ENCODE measurements at regions not wholly inside any gene's neighbourhood (a gene's known extent, or its start where the extent isn't known, plus 50 kb on each side); places are given as distances from the start of the nearest gene placed in this dataset.

DNA sequence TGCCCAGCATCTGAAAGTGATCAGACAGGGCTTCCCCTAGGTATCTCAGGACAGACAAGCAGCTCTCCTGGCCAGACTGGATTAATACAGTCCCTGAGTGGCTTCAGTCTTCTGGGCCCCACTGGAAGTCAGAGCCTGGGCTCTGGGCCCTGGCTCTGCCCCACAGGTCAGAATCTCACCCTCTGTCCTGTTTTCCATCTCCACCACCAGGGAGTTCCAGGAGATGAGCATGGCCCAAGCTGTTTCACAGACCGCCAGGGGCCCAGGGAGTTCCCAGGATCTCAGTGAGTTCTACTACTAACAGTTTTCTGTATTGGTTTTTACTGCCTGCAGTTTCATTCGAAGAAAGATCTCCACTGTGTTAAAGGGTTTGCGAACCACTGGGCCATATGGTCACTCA is 131.5 kb downstream of the MEX3B start (continued):
- TF ChIP-seq RELA (CRISPR knock-in tag; IDR thresholded peaks at IDR 0.05; ENCODE audit: borderline replicate concordance), result no peak
- TF ChIP-seq FOXK1 (CRISPR knock-in tag; IDR thresholded peaks at IDR 0.05), result no peak
- TF ChIP-seq ESRRA (CRISPR knock-in tag; IDR thresholded peaks at IDR 0.05; ENCODE audit: borderline replicate concordance), result no peak
- no peak for TF ChIP-seq TP53 (CRISPR knock-in tag; IDR thresholded peaks at IDR 0.05)
- TF ChIP-seq, protein P1, sequence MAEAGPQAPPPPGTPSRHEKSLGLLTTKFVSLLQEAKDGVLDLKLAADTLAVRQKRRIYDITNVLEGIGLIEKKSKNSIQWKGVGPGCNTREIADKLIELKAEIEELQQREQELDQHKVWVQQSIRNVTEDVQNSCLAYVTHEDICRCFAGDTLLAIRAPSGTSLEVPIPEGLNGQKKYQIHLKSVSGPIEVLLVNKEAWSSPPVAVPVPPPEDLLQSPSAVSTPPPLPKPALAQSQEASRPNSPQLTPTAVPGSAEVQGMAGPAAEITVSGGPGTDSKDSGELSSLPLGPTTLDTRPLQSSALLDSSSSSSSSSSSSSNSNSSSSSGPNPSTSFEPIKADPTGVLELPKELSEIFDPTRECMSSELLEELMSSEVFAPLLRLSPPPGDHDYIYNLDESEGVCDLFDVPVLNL (CRISPR knock-in tag; IDR thresholded peaks at IDR 0.05; ENCODE audit: borderline replicate concordance, low read depth), result no peak
- no peak for TF ChIP-seq CREM (CRISPR knock-in tag; IDR thresholded peaks at IDR 0.05)
- no peak for TF ChIP-seq ZNF219 (CRISPR knock-in tag; IDR thresholded peaks at IDR 0.05; ENCODE audit: borderline replicate concordance)

GRCh38 chr15:81911022-81911971 is 134.5 kb downstream of the MEX3B start:
- ATAC-seq, result no peak
- POLR2A ChIA-PET, result no interaction called here

More at GRCh38 chr15:81911022-81911971, 134.5 kb downstream of the MEX3B start:
- no peaks in the 10 kb centered on the region for H3K9me3 Mint-ChIP-seq
- CTCF ChIA-PET, result no interaction called here
- no peak overlapping the region for H3K27ac Mint-ChIP-seq
- TF ChIP-seq, protein P2, sequence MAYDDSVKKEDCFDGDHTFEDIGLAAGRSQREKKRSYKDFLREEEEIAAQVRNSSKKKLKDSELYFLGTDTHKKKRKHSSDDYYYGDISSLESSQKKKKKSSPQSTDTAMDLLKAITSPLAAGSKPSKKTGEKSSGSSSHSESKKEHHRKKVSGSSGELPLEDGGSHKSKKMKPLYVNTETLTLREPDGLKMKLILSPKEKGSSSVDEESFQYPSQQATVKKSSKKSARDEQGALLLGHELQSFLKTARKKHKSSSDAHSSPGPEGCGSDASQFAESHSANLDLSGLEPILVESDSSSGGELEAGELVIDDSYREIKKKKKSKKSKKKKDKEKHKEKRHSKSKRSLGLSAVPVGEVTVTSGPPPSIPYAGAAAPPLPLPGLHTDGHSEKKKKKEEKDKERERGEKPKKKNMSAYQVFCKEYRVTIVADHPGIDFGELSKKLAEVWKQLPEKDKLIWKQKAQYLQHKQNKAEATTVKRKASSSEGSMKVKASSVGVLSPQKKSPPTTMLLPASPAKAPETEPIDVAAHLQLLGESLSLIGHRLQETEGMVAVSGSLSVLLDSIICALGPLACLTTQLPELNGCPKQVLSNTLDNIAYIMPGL (CRISPR knock-in tag; IDR thresholded peaks at IDR 0.05), result no peak
- TF ChIP-seq, protein P3, sequence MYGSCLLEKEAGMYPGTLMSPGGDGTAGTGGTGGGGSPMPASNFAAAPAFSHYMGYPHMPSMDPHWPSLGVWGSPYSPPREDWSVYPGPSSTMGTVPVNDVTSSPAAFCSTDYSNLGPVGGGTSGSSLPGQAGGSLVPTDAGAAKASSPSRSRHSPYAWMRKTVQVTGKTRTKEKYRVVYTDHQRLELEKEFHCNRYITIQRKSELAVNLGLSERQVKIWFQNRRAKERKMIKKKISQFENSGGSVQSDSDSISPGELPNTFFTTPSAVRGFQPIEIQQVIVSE (CRISPR knock-in tag; IDR thresholded peaks at IDR 0.05; ENCODE audit: borderline replicate concordance), result no peak
- TF ChIP-seq IRF1 (CRISPR knock-in tag; IDR thresholded peaks at IDR 0.05) (no peak), MYBL2 (CRISPR knock-in tag; IDR thresholded peaks at IDR 0.05) (no peak), FOXP4 (CRISPR knock-in tag; IDR thresholded peaks at IDR 0.05) (no peak), ZNF317 (CRISPR knock-in tag; IDR thresholded peaks at IDR 0.05; ENCODE audit: borderline replicate concordance, low read depth) (no peak), SMAD3 (CRISPR knock-in tag; IDR thresholded peaks at IDR 0.05; ENCODE audit: borderline replicate concordance) (no peak)
- TF ChIP-seq, protein P4, sequence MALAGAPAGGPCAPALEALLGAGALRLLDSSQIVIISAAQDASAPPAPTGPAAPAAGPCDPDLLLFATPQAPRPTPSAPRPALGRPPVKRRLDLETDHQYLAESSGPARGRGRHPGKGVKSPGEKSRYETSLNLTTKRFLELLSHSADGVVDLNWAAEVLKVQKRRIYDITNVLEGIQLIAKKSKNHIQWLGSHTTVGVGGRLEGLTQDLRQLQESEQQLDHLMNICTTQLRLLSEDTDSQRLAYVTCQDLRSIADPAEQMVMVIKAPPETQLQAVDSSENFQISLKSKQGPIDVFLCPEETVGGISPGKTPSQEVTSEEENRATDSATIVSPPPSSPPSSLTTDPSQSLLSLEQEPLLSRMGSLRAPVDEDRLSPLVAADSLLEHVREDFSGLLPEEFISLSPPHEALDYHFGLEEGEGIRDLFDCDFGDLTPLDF (CRISPR knock-in tag; IDR thresholded peaks at IDR 0.05), result no peak
- no peak for DNase-seq (ENCODE audit: low spot score)
- H3K4me3 Mint-ChIP-seq, result no peak overlapping the region
- H3K4me1 Mint-ChIP-seq, result peaks cover 19% of the 10 kb centered on the region
- H3K36me3 Mint-ChIP-seq, result 0 out of 2 replicates have a peak, but pooled peaks cover 4% of the 10 kb centered on the region
- no peaks in the 10 kb centered on the region for H3K27me3 Mint-ChIP-seq (ENCODE audit: low read depth)
